SH-SY5Y (cell line): ENCODE measurements at regions not wholly inside any gene's neighbourhood (a gene's known extent, or its start where the extent isn't known, plus 50 kb on each side); places are given as distances from the start of the nearest gene placed in this dataset.

ENCODE experiments used
- GATA2 ChIP-seq: IDR thresholded peaks from 2 replicates; pipeline ENCODE4 v1.6.1; 2011; ENCODE audit warnings: mild to moderate bottlenecking, low read depth, low read length
- GATA3 ChIP-seq: IDR thresholded peaks from 2 replicates; pipeline ENCODE4 v1.6.1; 2011; ENCODE audit warnings: low read depth, mild to moderate bottlenecking, low read length, moderate library complexity

DNA sequence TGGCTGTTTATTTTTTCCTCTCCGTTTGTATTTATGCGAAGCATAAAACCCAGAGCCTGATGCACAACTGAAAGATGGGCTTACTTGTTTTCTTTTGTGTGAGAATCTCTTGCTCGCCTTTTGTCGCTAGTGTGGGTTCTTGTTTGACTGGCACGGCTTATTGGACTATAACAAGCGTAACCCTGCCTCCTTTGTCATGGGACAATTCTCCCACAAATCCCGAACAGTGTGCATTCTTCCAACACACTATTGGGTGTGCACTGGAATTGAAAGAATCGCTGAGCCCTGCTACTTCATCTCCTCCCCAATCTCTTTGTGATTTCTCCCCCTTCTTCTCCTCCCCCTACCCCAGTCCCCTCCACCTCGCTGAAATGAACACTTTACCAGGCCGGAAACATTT, 110.8 kb downstream of the ZIC5 start:
- TF ChIP-seq GATA3, result no peak
- no peak for TF ChIP-seq GATA2

DNA sequence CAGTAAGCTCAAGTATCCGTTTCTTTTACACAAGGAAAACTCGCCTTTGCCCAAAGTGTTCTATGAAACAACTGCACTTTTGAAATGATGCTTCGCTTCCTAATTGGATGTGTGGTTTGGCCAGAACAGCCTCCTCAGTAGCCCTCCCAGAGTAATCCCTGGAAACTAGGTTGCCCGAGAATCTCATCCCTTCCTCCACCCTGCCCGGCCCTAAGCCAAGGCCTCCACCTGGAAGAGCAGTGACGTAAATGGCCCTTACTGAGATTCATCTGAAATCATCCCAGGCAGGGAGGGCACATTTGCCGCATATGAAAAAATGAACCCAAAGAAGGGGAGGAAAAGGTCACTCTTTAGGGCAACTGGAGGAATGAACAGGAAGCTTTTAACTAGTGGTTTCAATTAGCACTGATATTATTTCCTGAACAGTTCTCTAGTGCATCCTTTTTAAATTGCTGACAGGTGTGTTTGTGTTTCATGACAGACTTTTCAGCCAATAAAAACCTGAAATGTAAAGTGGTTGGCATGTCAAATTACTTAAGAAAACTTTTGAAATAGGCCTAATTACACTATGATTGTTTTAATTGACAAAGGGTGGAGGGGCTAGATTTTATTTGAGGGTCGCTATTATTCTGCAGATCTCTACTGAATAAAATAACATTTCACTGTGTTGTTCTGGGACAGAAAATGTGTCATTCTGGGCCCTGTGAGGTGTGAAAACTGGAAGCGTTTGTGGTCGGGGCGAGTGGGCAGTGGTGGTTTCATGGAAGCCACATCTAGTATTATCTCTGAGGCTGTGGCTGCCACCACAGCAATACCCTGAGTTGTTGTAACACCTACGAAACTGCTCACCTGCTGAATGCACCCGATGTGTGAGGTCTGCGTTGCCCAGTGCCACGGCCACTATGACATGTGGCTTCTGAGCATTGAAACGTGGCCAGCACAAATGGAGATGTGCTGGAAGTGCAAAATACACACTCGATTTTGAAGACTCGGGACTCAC, 112.1 kb downstream of the ZIC5 start:
- TF ChIP-seq GATA2 (no peak), GATA3 (no peak)

- no peak for TF ChIP-seq GATA3
- TF ChIP-seq GATA2, result no peak
These were observed 113.8 kb downstream of the ZIC5 start for GRCh38 chr13:99857738-99858137.

DNA sequence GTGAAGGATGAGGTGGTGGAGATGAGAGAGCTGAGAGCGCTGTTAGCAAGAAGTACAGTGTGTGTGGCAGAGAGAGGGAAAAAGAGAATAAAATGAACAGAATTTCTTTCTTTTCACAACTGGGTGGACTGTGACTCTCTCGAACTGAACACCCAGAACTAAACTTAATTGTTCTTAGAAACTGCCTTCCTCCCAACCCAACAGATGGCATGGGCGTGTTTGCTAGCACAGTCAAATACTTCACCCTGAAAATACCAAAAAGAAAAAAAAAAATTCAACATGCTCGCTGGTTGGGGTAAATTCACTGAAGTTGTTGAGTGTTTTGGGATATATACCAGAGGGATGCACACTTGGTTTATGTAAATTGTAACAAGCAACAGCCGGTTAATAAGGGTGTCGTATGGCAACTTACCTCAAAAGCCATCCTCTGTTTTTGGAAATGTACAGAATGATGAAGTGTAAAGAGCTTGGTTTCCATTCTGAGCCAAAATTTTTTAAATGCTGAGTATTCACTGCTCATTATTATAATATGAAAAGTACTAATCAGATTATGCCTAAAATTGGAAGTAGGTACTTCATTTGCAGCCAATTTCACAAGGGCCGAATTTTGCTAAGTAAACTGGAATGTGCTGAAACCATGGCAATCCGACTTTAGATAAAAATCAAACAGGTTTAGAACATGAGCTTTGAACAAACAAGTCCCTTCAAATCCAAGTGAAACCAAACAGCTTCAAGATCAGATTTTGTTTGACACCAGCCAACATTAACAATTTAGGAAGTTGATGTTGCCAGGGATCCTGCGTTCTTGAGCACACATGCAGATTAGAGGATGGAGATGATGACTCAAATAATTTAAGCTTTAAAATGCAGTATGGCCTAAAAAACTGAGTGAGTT, 115.8 kb downstream of the ZIC5 start:
- TF ChIP-seq GATA3 (no peak), GATA2 (no peak)

DNA sequence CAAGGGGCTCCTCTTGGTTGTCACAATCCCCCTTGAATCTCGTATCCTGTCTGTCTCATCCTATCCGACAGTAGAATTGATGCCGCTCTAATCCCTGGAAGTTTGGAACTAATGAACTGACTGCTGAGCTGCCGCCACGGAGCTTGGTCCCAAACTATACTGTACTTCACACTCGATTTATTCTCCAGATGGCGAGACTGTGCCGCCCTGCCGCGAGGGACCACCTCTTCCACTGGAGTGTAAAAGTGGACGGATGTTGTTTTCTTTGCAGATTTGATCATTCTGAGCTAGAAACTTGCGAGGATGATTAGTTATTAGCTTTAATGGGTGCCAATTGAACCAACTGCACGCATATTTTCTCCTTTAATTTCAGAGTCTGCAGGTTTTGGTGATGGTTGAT, 117.2 kb downstream of the ZIC5 start:
- TF ChIP-seq GATA3 (no peak), GATA2 (no peak)

DNA sequence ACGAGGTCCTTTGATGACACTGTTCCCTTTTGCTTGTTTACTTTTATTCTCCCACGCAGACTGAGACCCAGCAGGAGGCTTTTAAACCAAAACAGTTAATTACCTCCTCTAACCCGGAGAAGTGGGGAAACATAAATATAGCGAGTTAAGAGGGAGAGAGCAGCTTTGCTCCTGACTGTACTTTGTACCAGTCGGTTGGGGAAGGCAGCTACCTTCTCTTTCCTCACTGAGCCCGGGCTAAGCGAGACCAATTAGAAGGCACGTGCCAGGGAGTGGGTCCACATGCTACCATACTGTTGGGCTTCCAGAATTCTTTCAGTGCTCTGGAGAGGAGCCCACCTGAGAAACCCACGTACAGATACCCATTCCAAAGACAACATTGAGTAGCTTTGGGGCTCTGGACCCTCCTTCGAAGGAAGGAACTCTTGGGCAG, 124.2 kb downstream of the ZIC5 start:
- no peak for TF ChIP-seq GATA2
- no peak for TF ChIP-seq GATA3

- TF ChIP-seq GATA3 (no peak), GATA2 (no peak)
These were observed 126.2 kb downstream of the ZIC5 start for GRCh38 chr13:99845161-99845874.

DNA sequence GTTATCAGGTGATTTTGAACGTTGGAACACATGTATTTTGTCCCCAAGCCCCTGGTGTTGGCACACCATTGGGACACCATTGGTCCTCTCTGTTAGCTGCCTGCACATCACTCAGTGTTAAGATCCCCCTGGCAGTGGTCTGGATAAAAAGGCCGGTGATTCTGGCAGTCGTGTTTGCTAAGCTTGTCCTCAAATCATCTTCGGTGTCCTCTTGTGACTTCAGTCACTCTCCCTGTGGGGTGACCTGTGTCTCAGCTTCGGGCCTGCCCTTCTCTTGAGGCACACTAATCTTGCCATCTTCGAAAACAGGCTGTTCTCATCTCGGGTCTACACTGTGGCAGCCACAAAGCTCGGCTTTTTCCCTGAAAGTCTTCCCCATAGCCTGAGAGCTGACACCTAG, 127.1 kb downstream of the ZIC5 start:
- TF ChIP-seq GATA3 (no peak), GATA2 (no peak)

DNA sequence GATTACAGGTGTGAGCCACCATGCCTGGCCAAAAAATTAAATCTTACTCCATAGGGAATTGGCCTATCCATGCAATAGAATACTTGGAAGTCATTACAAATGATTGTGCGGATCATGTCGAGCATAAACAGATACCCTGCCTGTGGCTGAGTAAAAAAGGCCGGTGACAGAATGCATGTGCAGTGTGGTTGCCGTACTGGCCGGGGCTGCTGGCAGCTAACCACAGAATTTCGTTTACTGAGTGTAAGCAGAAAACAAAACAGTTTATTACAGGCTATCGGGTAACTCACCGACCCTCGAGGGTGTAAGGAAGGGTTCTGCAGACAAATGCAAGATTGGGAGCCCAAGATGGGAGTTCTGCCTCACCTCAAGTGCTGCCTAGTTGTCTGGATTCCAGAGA, 127.7 kb downstream of the ZIC5 start:
- TF ChIP-seq GATA3, result no peak

GRCh38 chr13:99842405-99842804, 129.2 kb downstream of the ZIC5 start:
- TF ChIP-seq GATA2 (no peak), GATA3 (no peak)

DNA sequence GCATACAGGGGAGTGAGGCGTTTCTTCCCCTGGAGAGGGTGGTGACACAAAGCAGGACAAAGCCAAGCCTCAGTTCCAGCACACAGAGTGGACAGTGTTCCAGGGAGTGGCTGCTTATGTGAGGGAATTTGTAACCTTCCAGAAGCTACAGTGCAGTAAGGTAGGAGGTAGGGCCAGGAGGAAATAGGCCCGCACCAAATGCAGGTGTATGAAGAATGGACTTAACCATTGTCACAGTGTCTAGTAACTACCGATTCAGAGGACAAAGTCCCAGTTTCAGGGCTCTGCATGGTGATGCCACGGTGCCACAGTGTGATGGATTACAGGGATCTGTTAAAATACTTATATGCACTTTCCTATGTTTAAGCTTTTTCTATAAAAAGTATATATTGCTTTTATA, 135.3 kb downstream of the ZIC5 start:
- no peak for TF ChIP-seq GATA2
- no peak for TF ChIP-seq GATA3

GRCh38 chr13:99835442-99835841, 136.1 kb downstream of the ZIC5 start:
- TF ChIP-seq GATA2 (no peak), GATA3 (no peak)

- TF ChIP-seq GATA3 (no peak), GATA2 (no peak)
These were observed 137.3 kb downstream of the ZIC5 start for GRCh38 chr13:99834246-99834645.

GRCh38 chr13:99832347-99832746, 139.2 kb downstream of the ZIC5 start:
- TF ChIP-seq GATA3 (no peak), GATA2 (no peak)
